ENCODE measurements at regions not wholly inside any gene's neighbourhood (a gene's known extent, or its start where the extent isn't known, plus 50 kb on each side); places are given as distances from the start of the nearest gene placed in this dataset.

DNA sequence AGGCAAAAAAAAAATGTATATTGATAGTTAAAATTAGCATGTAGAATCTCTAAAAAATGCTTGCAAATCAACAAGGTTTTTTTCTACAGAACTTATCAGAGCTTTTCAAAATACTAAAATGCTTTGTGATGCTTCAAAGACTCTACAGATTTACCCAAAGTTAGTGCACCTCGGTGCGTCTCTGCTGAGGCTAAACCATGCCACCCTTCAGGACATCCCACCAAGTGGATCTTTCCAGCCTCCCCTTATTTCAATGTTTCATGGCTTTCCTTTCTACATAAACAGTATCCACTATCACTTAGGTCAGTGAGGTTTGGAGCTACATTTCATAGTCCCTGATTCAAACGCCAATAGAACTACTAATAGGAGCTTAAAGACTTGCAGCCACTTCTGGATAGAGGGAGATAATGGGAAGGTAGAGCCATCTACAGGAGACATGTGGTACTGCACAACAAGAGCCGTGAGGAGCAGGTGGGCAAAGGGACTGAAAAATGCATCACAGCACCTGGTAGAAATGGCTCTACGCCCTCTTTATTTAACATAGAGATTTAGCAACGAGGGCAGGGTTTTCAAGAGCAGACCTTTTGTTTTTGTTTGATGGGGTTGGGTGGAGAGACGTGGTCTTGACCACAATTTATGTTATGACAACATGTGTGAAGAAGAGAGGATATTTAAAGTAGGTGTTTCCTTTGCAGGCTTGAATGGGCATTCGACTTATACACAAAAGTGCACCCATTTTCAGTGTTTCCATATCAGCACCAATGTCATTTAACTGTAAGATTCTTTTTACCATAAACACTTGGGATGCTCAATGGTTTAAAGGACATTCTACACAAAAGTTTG, 56.1 kb upstream of the SLC35G4 start:
- Histone ChIP-seq H3K27me3 (ENCODE audit: control insufficient read depth in 4 of 4, insufficient read depth in 4 of 4, low read length in 3 of 4) (peaks cover 0 to 2% (median 0%) of the 10 kb centered on the region in 4 donors), H3K9ac (ENCODE audit: low read depth in 1 of 2, low read length in 2 of 2) (no peak overlapping the region), H3K36me3 (ENCODE audit: control insufficient read depth in 4 of 4, insufficient read depth in 3 of 4, low read depth in 1 of 4, low read length in 3 of 4) (no peaks in the 10 kb centered on the region), H3K27ac (ENCODE audit: low read depth in 1 of 2, low read length in 2 of 2) (no peak overlapping the region), H3K4me3 (ENCODE audit: low read depth in 1 of 3, low read length in 3 of 3) (no peak overlapping the region), H3K9me3 (ENCODE audit: control insufficient read depth in 4 of 4, low read length in 3 of 4) (no peaks in the 10 kb centered on the region), H3K4me1 (ENCODE audit: control insufficient read depth in 4 of 4, insufficient read depth in 4 of 4, low read length in 3 of 4) (no peaks in the 10 kb centered on the region)
- no peak for DNase-seq (ENCODE audit: low spot score)
- TF ChIP-seq CTCF (IDR thresholded peaks at IDR 0.05; ENCODE audit: low read depth, low read length, missing input control) (peak; percentile 83), ZBTB33 (IDR thresholded peaks at IDR 0.05) (no peak), REST (IDR thresholded peaks at IDR 0.05) (no peak), RXRA (IDR thresholded peaks at IDR 0.05) (no peak), RAD21 (IDR thresholded peaks at IDR 0.05) (peak; percentile 77 to 84)
- TF ChIP-seq, protein P1, sequence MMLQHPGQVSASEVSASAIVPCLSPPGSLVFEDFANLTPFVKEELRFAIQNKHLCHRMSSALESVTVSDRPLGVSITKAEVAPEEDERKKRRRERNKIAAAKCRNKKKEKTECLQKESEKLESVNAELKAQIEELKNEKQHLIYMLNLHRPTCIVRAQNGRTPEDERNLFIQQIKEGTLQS (IDR thresholded peaks at IDR 0.05) = no peak
- WGBS = 29% methylated on average over 8 of the region's 8 CpGs

DNA sequence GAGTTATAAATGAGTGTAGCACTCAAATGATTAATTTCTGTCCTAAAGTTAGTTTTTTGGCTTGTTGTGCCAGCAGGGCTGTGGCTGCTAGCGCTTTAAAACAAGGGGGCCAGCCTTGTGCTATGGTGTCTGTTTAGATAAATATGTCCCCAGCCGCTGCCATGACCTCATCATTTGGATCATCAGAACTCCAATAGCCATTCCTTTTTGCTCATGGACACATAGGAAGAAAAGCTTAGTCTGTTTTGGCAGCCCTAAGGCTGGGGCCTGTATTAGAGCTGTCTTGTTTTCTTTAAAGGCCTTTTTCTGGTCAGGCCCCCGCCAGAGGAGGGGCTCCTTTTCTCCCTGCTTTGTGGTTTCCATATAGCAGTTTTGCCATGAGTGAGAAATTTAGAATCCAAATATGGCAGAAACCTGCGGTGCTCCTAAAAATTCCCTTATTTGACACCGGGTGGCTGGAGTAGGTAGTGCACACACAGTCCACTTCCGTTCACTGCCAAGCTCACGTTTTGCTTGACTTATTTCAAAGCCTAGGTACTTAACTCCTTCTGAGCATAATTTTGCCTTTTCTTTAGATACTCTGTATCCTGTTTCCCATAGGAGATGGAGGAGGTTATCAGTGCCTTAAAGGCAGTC, 60.4 kb upstream of the SLC35G4 start:
- Histone ChIP-seq H3K4me1 (ENCODE audit: control insufficient read depth in 4 of 4, insufficient read depth in 4 of 4, low read length in 3 of 4) (no peaks in the 10 kb centered on the region), H3K4me3 (ENCODE audit: low read depth in 1 of 3, low read length in 3 of 3) (no peak overlapping the region), H3K36me3 (ENCODE audit: control insufficient read depth in 4 of 4, insufficient read depth in 3 of 4, low read depth in 1 of 4, low read length in 3 of 4) (no peaks in the 10 kb centered on the region), H3K9ac (ENCODE audit: low read depth in 1 of 2, low read length in 2 of 2) (no peak overlapping the region), H3K27me3 (ENCODE audit: control insufficient read depth in 4 of 4, insufficient read depth in 4 of 4, low read length in 3 of 4) (no peaks in the 10 kb centered on the region), H3K27ac (ENCODE audit: low read depth in 1 of 2, low read length in 2 of 2) (no peak overlapping the region), H3K9me3 (ENCODE audit: control insufficient read depth in 4 of 4, low read length in 3 of 4) (peaks cover 0 to 9% (median 4%) of the 10 kb centered on the region in 4 donors)
- DNase-seq (ENCODE audit: low spot score) = no peak
- WGBS = 82% methylated on average over 7 of the region's 7 CpGs
- TF ChIP-seq CTCF (IDR thresholded peaks at IDR 0.05; ENCODE audit: low read depth, low read length, missing input control) = no peak
- TF ChIP-seq RAD21 (IDR thresholded peaks at IDR 0.05) = no peak
- no peak for TF ChIP-seq EGR1 (IDR thresholded peaks at IDR 0.05; ENCODE audit: low read depth in 2 of 2)
- TF ChIP-seq, protein P1 (IDR thresholded peaks at IDR 0.05) = no peak
- TF ChIP-seq SP1 (IDR thresholded peaks at IDR 0.05) = no peak
- TF ChIP-seq FOXA2 (IDR thresholded peaks at IDR 0.05) = no peak
- no peak for TF ChIP-seq TAF1 (conservative IDR thresholded peaks at IDR 0.05)
- TF ChIP-seq JUND (IDR thresholded peaks at IDR 0.05) = no peak
- no peak for TF ChIP-seq FOXA1 (IDR thresholded peaks at IDR 0.05)
- TF ChIP-seq ZBTB33 (IDR thresholded peaks at IDR 0.05) = no peak
- no peak for TF ChIP-seq GABPA (IDR thresholded peaks at IDR 0.05 in 1 of 2, conservative IDR thresholded peaks at IDR 0.05 in 1 of 2)
- TF ChIP-seq HNF4A (conservative IDR thresholded peaks at IDR 0.05) = no peak
- no peak for TF ChIP-seq NR2F2 (IDR thresholded peaks at IDR 0.05)
- TF ChIP-seq, protein P2, sequence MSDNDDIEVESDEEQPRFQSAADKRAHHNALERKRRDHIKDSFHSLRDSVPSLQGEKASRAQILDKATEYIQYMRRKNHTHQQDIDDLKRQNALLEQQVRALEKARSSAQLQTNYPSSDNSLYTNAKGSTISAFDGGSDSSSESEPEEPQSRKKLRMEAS (IDR thresholded peaks at IDR 0.05) = no peak

All from liver (tissue), 8 donors.